ENCODE measurements at regions not wholly inside any gene's neighbourhood (a gene's known extent, or its start where the extent isn't known, plus 50 kb on each side); places are given as distances from the start of the nearest gene placed in this dataset.

DNA sequence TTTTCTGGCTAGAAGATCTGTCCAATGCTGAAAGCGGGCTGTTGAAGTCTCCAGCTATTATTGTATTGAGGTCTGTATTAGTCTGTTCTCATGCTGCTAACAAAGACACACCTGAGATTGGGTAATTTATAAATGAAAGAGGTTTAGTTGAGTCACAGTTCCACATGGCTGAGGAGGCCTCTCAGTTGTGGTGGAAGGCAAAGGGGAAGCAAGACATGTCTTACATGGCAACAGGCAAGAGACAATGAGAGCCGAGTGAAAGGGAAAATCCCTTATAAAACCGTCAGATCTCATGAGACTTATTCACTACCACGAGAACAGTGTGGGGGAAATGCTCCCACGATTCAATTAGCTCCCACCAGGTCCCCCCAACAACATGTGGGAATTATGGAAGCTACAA lies 980.4 kb downstream of the SLITRK5 start:
- Histone ChIP-seq H3K14ac (replicated peaks; ENCODE audit: low read depth, low read length) (no peak overlapping the region), H3K9me1 (ENCODE audit: insufficient read depth, low read length) (no peaks in the 10 kb centered on the region), H3K36me3 (ENCODE audit: control insufficient read depth, insufficient read depth, low read length) (no peaks in the 10 kb centered on the region), H3K27ac (ENCODE audit: insufficient read depth, low read length) (no peak overlapping the region), H3K56ac (ENCODE audit: extremely low read depth, insufficient read depth, low read length) (no peak overlapping the region), H3K18ac (ENCODE audit: low read depth, low read length) (no peak overlapping the region), H3K23ac (ENCODE audit: low read depth, low read length) (no peak overlapping the region), H3K9me3 (ENCODE audit: control insufficient read depth, insufficient read depth, low read length) (peaks cover 10% of the 10 kb centered on the region), H2BK15ac (ENCODE audit: low read depth, low read length) (no peak overlapping the region), H4K20me1 (ENCODE audit: insufficient read depth, low read length) (no peaks in the 10 kb centered on the region), H3K4ac (ENCODE audit: low read depth, low read length) (no peak overlapping the region), H3K79me1 (ENCODE audit: low read depth in 1 of 2, low read length in 2 of 2) (no peaks in the 10 kb centered on the region), H2BK20ac (ENCODE audit: low read depth, low read length) (no peak overlapping the region), H3K4me2 (ENCODE audit: low read depth, low read length) (no peak overlapping the region), H4K8ac (ENCODE audit: low read depth in 2 of 2, low read length in 2 of 2) (no peak overlapping the region), H2AK5ac (ENCODE audit: low read depth, low read length) (no peak overlapping the region), H4K5ac (ENCODE audit: low read depth, low read length) (no peak overlapping the region), H3K9ac (ENCODE audit: low read depth, low read length) (no peak overlapping the region), H4K91ac (ENCODE audit: insufficient read depth, low read depth, low read length) (no peak overlapping the region), H2AFZ (replicated peaks; ENCODE audit: low read length, poor library complexity) (no peak overlapping the region), H2BK120ac (ENCODE audit: low read depth, low read length) (no peak overlapping the region), H3K27me3 (ENCODE audit: control insufficient read depth, insufficient read depth, low read length) (no peaks in the 10 kb centered on the region), H2AK9ac (replicated peaks; ENCODE audit: low read depth, low read length, poor library complexity) (no peak overlapping the region), H2BK5ac (ENCODE audit: low read depth, low read length, poor library complexity, severe bottlenecking) (no peak overlapping the region), H3K4me3 (ENCODE audit: insufficient read depth, low read depth, low read length) (no peak overlapping the region), H3K4me1 (ENCODE audit: control insufficient read depth, insufficient read depth, low read length) (no peaks in the 10 kb centered on the region)
- ChIA-PET POLR2A (ENCODE audit: unreplicated experiment) (no interaction called here), CTCF (interaction anchor here (0.6 kb wide), 1 partner anchor 110 kb away, joined by 3 read pairs; no protein-coding TSS in a partner anchor)
- ATAC-seq (ENCODE audit: low read depth) (no peak), DNase-seq (no peak)
- BruUV-seq (replicated peaks) = no TSS peak
- 100% methylated on average over 1 of the region's 5 CpGs; no CpG with 5 or more reads in 1 of the 2 experiments for WGBS, 2 experiments (ENCODE audit: extremely low coverage in 2 of 2, insufficient read length in 1 of 2)
- in situ Hi-C loops (cut with MboI; ENCODE audit: low sequenced_read_pairs) = no loop called here
- intact Hi-C loops (cut with micrococcal nuclease) = no loop called here
- dilution Hi-C loops (cut with HindIII; ENCODE audit: low sequenced_read_pairs, unreplicated experiment) = no loop called here
- TF ChIP-seq CTCF (conservative IDR thresholded peaks at IDR 0.05; ENCODE audit: low read depth, low read length) (no peak), MXI1 (IDR thresholded peaks at IDR 0.05; ENCODE audit: borderline replicate concordance, low read depth, low read length) (no peak), RAD21 (IDR thresholded peaks at IDR 0.05; ENCODE audit: low read length) (no peak), ELK1 (IDR thresholded peaks at IDR 0.05; ENCODE audit: borderline replicate concordance, low read depth, low read length) (no peak), MAFK (IDR thresholded peaks at IDR 0.05; ENCODE audit: low read depth, low read length) (no peak), POLR2A (IDR thresholded peaks at IDR 0.05; ENCODE audit: low read depth, low read length) (no peak), CHD1 (IDR thresholded peaks at IDR 0.05; ENCODE audit: low read depth, low read length) (no peak), RCOR1 (IDR thresholded peaks at IDR 0.05; ENCODE audit: insufficient replicate concordance, low read length) (no peak), SMC3 (IDR thresholded peaks at IDR 0.05; ENCODE audit: low read depth, low read length) (no peak), CEBPB (IDR thresholded peaks at IDR 0.05; ENCODE audit: low read depth, low read length) (no peak), FOS (IDR thresholded peaks at IDR 0.05; ENCODE audit: low read depth, low read length) (no peak), NFE2L2 (IDR thresholded peaks at IDR 0.05; ENCODE audit: low read depth, low read length) (no peak), BHLHE40 (IDR thresholded peaks at IDR 0.05; ENCODE audit: low read depth, low read length) (no peak), RFX5 (IDR thresholded peaks at IDR 0.05; ENCODE audit: low read depth, low read length) (no peak)

Data from IMR-90 (cell line).